NOMO-1 treated with DMSO at 0.1 percent for 48 hours (cell line): ENCODE measurements at regions not wholly inside any gene's neighbourhood (a gene's known extent, or its start where the extent isn't known, plus 50 kb on each side); places are given as distances from the start of the nearest gene placed in this dataset.
"Not testable (repeated sequence)": the region's sequence is repeated elsewhere in the genome, so short reads cannot be mapped to it uniquely, and the experiment has no call there.

Experiments used
- DNase-seq: peaks from one replicate; lab custom pipeline; 2025; ENCODE audit not compliant: unreplicated experiment; lab: John Stamatoyannopoulos, UW

- peak; percentile 88 for DNase-seq
Observed at GRCh38 chr12:68538726-68539614, 71.7 kb upstream of the RAP1B start.

- DNase-seq, result no peak
Observed at GRCh38 chr12:68539615-68539952, 71.1 kb upstream of the RAP1B start.

- DNase-seq, result not testable (repeated sequence)
Observed at GRCh38 chr12:68540768-68541167, 69.9 kb upstream of the RAP1B start.

GRCh38 chr12:68547318-68547717 lies 63.4 kb upstream of the RAP1B start:
- DNase-seq, result not testable (repeated sequence)

GRCh38 chr12:68552605-68553195 lies 58.0 kb upstream of the RAP1B start:
- DNase-seq, result not testable (repeated sequence)

GRCh38 chr12:68557011-68557730 lies 53.5 kb upstream of the RAP1B start:
- no peak for DNase-seq

GRCh38 chr12:68559246-68559645 lies 51.5 kb upstream of the RAP1B start:
- DNase-seq, result peak; percentile 2

GRCh38 chr12:68559984-68560850 lies 50.5 kb upstream of the RAP1B start:
- peak; percentile 80 for DNase-seq

GRCh38 chr12:68560851-68561422 lies 49.8 kb upstream of the RAP1B start:
- DNase-seq, result no peak
